ENCODE measurements at regions not wholly inside any gene's neighbourhood (a gene's known extent, or its start where the extent isn't known, plus 50 kb on each side); places are given as distances from the start of the nearest gene placed in this dataset.

GRCh38 chr6:115545672-115545986, 515.1 kb downstream of the FRK start:
- TF ChIP-seq ATF3 (IDR thresholded peaks at IDR 0.05): no peak
- no peak for TF ChIP-seq EGR1 (IDR thresholded peaks at IDR 0.05; ENCODE audit: low read depth)
- TF ChIP-seq SIN3A (IDR thresholded peaks at IDR 0.05; ENCODE audit: low read depth): no peak
- TF ChIP-seq EZH2phosphoT487 (IDR thresholded peaks at IDR 0.05; ENCODE audit: borderline replicate concordance): no peak
- TF ChIP-seq CEBPB (IDR thresholded peaks at IDR 0.05; ENCODE audit: low read depth): no peak
- no peak for TF ChIP-seq MAX (IDR thresholded peaks at IDR 0.05)
- TF ChIP-seq EZH2 (IDR thresholded peaks at IDR 0.05): no peak
- TF ChIP-seq RAD21 (IDR thresholded peaks at IDR 0.05; ENCODE audit: low read depth): no peak
- TF ChIP-seq CTCF (IDR thresholded peaks at IDR 0.05 in 2 of 3, conservative IDR thresholded peaks at IDR 0.05 in 1 of 3; ENCODE audit: borderline replicate concordance in 1 of 3, insufficient read depth in 1 of 3, low read depth in 2 of 3, low read length in 2 of 3): no peak
- TF ChIP-seq CBX3 (IDR thresholded peaks at IDR 0.05; ENCODE audit: low read depth): no peak
- TF ChIP-seq POLR2AphosphoS5 (IDR thresholded peaks at IDR 0.05; ENCODE audit: low read depth, low read length): no peak
- no peak for TF ChIP-seq JUND (IDR thresholded peaks at IDR 0.05)
- TF ChIP-seq ELF1 (IDR thresholded peaks at IDR 0.05; ENCODE audit: borderline replicate concordance, low read depth): no peak
- TF ChIP-seq FOSL1 (IDR thresholded peaks at IDR 0.05; ENCODE audit: low read depth): no peak
- TF ChIP-seq SRF (IDR thresholded peaks at IDR 0.05; ENCODE audit: low read depth): no peak
- TF ChIP-seq TCF7L2 (IDR thresholded peaks at IDR 0.05; ENCODE audit: borderline replicate concordance, extremely low read depth, insufficient read depth, insufficient read length): no peak
- no peak for TF ChIP-seq ZBTB33 (IDR thresholded peaks at IDR 0.05; ENCODE audit: extremely low read depth, insufficient replicate concordance, low read length)
- no peak for TF ChIP-seq REST (IDR thresholded peaks at IDR 0.05; ENCODE audit: low read depth)
- TF ChIP-seq SP1 (IDR thresholded peaks at IDR 0.05; ENCODE audit: low read depth): no peak
- TF ChIP-seq POLR2A (IDR thresholded peaks at IDR 0.05; ENCODE audit: borderline replicate concordance, extremely low read depth, insufficient read depth, insufficient read length): no peak
- POLR2A ChIA-PET: no interaction called here
- Histone ChIP-seq H3K9me3 (ENCODE audit: control insufficient read depth in 1 of 2, insufficient read depth in 1 of 2, low read depth in 1 of 2, low read length in 2 of 2) (no peaks in the 10 kb centered on the region), H4K20me1 (ENCODE audit: insufficient read depth) (no peaks in the 10 kb centered on the region), H3K9me2 (ENCODE audit: insufficient read depth) (no peaks in the 10 kb centered on the region), H2AFZ (ENCODE audit: low read depth, low read length, poor library complexity, severe bottlenecking) (no peak overlapping the region), H3K4me2 (ENCODE audit: low read length) (no peak overlapping the region), H3K27me3 (ENCODE audit: insufficient read depth, low read length) (no peaks in the 10 kb centered on the region), H3K9ac (ENCODE audit: low read length) (no peak overlapping the region), H3K79me2 (ENCODE audit: insufficient read depth, low read length) (no peaks in the 10 kb centered on the region), H3K27ac (ENCODE audit: low read depth, low read length) (no peak overlapping the region), H3K4me1 (ENCODE audit: control insufficient read depth in 1 of 2, insufficient read depth in 2 of 2, low read length in 2 of 2) (no peaks in the 10 kb centered on the region), H3K36me3 (ENCODE audit: control insufficient read depth in 1 of 2, insufficient read depth in 2 of 2, low read length in 2 of 2) (no peaks in the 10 kb centered on the region), H3K4me3 (replicated peaks in 1 of 2; ENCODE audit: low read depth in 1 of 2, low read length in 2 of 2) (no peak overlapping the region)
- intact Hi-C loops (cut with micrococcal nuclease): loop anchor here (1.0 kb wide), 1 partner anchor 797 kb away; no protein-coding TSS in a partner anchor
- DNase-seq (ENCODE audit: low read depth, low spot score) (no peak), ATAC-seq (no peak)
- no TSS peak for BruUV-seq (replicated peaks)
- RAD21 ChIA-PET (ENCODE audit: low non-redundant PET in 1 of 2, low total read pairs in 2 of 2, uncharacterized antibody in 2 of 2, unreplicated experiment in 2 of 2): no interaction called here
- CTCF ChIA-PET: no interaction called here
